Limb (tissue), 2 donors: ENCODE measurements at regions not wholly inside any gene's neighbourhood (a gene's known extent, or its start where the extent isn't known, plus 50 kb on each side); places are given as distances from the start of the nearest gene placed in this dataset.
A peak's percentile ranks its signal among the peaks of the same experiment; 100 is the strongest.

ENCODE experiments used
- DNase-seq, 2 donors: peaks; one replicate each; pipeline ENCODE4 v3.0.0-alpha.2; 2016; ENCODE audit errors: extremely low spot score in 2 of 2

- no peak for DNase-seq
Observed at GRCh38 chr1:57947471-57947870, 523.6 kb upstream of the DAB1 start.

GRCh38 chr1:57945045-57945444 is 521.2 kb upstream of the DAB1 start:
- DNase-seq, result no peak

- no peak for DNase-seq
Observed at GRCh38 chr1:57943365-57943764, 519.5 kb upstream of the DAB1 start.

GRCh38 chr1:57934745-57935144 is 510.9 kb upstream of the DAB1 start:
- DNase-seq, result no peak

DNA sequence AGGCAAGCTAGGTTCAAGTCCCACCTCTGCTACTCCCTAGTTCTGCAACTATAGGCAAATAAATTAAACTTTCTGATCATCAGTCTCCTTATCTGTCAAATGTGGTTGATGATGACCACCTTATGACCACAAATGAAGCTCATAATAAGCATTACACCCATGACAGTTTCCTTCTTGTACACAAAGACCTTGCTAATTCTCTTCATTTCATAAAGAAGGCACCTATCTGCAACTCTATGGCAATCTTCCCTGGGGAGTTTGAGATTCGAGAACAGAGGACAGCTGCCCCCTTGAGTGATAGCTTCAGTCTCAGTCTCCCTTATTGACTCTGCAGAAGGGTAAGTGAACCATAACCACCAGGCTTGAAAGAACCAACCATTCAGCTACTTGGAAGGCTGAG is 503.1 kb upstream of the DAB1 start:
- no peak for DNase-seq

DNA sequence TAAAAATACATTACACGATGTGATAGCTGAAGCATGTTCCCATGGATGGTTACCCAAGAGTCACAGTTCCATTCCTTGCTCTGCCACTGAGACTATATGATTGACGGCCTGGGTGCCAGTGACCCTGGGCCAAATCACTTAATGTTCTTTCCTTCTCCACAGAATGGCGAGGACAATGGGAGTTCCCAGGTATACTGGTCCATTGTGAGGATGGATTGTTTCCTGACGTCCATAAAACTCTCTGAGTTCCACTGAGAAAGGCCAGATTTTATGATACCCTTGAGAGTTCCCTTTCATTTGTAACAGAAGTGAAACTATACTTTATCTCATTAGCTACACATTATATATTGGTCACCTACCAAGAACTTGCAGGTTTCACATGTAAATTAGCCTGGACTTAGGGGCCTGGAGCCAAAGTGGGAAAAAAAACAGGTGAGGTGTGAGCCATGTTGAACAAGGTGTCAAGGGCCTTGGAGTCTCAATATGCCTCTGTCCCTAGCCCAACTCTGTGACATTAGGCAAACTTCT is 502.2 kb upstream of the DAB1 start:
- no peak for DNase-seq

GRCh38 chr1:57925226-57925625 is 501.4 kb upstream of the DAB1 start:
- no peak for DNase-seq

GRCh38 chr1:57922130-57922529 is 498.3 kb upstream of the DAB1 start:
- DNase-seq, result no peak

GRCh38 chr1:57916041-57916440 is 492.2 kb upstream of the DAB1 start:
- DNase-seq, result no peak

- DNase-seq, result no peak
Observed at GRCh38 chr1:57911427-57911826, 487.6 kb upstream of the DAB1 start.

DNA sequence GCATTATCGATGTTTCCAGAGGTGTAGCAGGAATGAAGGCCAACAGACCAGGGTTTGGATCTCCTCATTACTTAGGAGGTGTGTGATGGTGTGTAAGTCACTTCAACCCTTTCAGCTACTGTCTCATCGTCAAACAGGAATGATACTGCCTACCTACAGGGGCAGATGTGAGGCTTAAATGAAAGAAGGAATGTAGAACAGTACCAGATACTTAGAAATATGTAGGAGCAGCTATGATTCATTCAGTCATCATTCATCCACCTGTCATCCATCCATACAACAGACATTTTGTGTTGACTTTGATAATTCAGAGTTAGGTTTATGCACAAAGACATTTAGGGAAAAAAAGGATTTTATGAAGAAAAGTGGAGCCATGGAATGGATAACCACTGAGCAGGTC is 486.9 kb upstream of the DAB1 start:
- DNase-seq, result no peak

GRCh38 chr1:57910305-57910704 is 486.4 kb upstream of the DAB1 start:
- no peak for DNase-seq

GRCh38 chr1:57908147-57908890 is 484.5 kb upstream of the DAB1 start:
- peak in 1 of 2 donors; percentile 15 for DNase-seq

DNA sequence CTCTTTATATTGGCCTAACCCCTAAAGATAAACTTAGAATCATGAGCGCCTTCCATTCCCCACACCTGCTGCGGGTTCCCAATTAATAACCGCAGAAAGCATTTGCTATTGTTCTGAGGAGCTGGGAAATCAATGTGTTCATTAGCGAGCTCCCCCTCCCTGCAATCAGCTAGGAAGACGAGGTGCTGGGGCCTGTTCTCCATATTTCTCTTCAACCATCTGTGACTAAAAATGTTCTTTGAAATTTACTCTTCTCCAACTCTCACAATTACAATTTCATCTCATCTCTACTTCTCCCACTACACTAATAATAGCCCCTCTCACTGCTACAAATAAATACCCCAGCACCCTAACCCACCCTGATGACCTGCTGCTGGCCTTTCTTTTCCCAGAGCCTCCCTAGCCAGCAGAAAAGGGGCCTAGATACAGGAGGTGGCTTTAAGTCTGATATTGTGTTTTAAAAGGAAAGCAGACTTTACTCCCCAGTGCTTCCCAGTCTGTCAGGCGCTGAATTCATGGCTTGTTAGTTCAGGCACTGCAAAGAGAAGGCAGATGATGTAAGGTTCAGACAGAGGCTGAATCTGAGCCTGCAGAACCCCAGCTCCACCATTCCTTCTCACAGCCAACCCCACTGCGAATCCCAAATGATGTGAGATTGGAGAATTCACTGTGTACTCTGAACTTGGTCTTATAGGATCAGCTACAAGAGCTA is 477.5 kb upstream of the DAB1 start:
- no peak for DNase-seq

GRCh38 chr1:57898531-57898930 is 474.7 kb upstream of the DAB1 start:
- DNase-seq, result no peak

- no peak for DNase-seq
Observed at GRCh38 chr1:57897581-57897980, 473.7 kb upstream of the DAB1 start.

DNA sequence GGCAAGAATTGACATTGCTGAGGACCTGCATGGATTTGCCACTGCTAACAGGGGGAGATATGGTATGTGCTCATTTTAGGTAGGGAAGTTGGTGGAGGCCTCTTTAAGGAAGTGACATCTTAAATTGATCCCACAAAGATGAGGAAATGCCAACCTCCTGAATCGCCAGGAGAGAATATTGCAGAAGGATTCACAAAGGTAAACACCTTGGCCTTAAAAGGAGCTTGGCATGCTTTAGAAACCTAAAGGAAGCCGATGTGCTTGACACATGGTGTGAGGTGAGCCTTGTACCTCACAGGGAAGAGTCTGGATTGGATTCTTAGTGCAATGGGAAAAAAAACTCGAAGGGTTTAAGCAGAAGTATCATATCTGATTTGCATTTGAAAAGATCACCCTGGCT is 470.5 kb upstream of the DAB1 start:
- DNase-seq, result no peak

- DNase-seq, result peak in 1 of 2 donors; percentile 1
Observed at GRCh38 chr1:57889676-57890320, 465.9 kb upstream of the DAB1 start.

DNA sequence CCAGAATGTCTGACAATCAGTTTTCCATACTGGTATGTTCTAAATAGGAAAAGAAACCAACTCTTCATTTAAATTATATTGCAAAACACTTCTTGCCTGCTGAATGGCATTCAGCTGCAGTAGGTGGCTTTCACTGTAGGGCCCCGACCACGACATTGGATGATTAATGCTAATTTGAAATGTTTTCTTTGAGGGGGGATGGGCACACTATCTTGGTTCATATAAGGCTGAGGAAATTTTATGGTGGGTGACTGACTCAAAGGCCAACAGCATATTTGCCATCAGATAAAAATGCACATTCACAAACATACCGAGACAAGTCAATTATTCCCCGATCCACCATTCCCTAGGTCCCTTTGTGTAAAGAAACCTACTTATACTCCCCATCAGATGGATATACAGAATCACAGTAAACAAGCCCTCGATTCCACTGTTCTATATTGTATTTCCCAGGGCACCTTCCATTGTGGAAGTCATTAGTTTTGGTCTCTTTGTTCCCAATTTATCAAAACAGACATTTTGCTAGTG is 464.2 kb upstream of the DAB1 start:
- no peak for DNase-seq

GRCh38 chr1:57886376-57886775 is 462.5 kb upstream of the DAB1 start:
- DNase-seq, result no peak

DNA sequence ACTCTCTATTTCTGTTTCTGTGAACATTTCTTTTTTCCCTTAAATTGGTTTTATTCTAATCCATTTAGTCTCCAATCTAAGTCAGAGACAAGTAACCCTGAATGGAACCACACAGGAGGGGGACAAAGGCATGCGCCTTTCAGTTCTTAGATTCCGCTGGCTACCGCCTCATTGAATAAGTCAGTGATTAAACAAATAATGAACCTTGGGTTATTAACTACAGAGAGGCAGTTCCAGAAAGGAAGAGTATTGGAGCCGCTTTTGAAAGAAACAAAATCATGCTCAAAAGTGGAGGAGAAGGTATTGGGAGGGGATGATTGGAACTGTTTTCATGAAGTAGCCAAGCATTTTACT is 459.8 kb upstream of the DAB1 start:
- no peak for DNase-seq

GRCh38 chr1:57882934-57883641 is 459.2 kb upstream of the DAB1 start:
- no peak for DNase-seq
